ENCODE measurements at regions not wholly inside any gene's neighbourhood (a gene's known extent, or its start where the extent isn't known, plus 50 kb on each side); places are given as distances from the start of the nearest gene placed in this dataset.
A peak's percentile ranks its signal among the peaks of the same experiment; 100 is the strongest.
"Not testable (repeated sequence)": the region's sequence is repeated elsewhere in the genome, so short reads cannot be mapped to it uniquely, and the experiment has no call there.

GRCh38 chr19:21607011-21607410 lies 101.6 kb downstream of the ZNF429 start:
- DNase-seq, H3K36me3 ChIP-seq, H3K9me3 ChIP-seq, H3K4me3 ChIP-seq, H3K27me3 ChIP-seq: not testable (repeated sequence)

DNA sequence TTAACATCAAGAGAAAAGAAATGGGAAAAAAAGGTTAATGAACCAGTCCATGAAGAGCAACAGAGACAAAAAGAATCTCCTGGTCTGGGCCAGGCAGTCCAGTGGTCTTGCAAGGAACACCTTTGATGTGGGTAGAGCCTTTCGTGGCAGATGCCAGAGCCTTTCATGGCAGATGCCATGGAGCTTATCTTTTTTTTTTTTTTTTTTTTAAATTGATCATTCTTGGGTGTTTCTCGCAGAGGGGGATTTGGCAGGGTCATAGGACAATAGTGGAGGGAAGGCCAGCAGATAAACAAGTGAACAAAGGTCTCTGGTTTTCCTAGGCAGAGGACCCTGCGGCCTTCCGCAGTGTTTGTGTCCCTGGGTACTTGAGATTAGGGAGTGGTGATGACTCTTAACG lies 100.9 kb downstream of the ZNF429 start:
- not testable (repeated sequence) for H3K9me3 ChIP-seq, DNase-seq, H3K4me3 ChIP-seq, H3K27me3 ChIP-seq, H3K36me3 ChIP-seq

DNA sequence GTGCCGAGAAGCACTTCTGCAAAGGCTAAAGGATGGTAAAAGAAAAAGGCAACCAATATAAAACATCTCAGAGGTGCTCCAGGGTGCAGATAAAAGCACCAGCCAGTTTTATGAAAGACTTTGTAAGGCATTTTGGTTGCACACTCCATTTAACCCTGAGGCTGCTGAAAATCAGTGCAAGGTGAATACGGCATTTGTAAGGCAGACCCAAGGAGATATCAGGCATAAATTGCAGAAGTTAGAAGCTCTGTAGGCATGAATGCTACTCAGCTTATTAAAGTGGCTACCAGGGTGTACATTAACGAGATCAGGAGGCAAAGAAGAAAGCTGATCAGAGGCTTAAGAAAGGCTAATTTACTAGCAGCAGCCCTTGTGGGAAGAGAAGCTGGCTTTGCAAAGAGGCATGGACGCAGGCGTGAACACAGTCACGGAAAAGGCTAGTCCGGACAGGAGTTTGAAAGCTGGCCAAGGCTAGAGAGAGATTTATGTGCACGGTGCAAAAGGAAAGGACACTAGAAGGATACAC lies 99.6 kb downstream of the ZNF429 start:
- no peak for DNase-seq
- Histone ChIP-seq H3K9me3 (no peaks in the 10 kb centered on the region), H3K4me3 (peak overlapping the region; percentile 45), H3K27me3 (no peaks in the 10 kb centered on the region), H3K36me3 (no peaks in the 10 kb centered on the region)
